NCI-H1694 treated with DMSO at 0.1 percent for 48 hours (cell line): ENCODE measurements at regions not wholly inside any gene's neighbourhood (a gene's known extent, or its start where the extent isn't known, plus 50 kb on each side); places are given as distances from the start of the nearest gene placed in this dataset.

Source experiments
- DNase-seq: peaks from one replicate; lab custom pipeline; 2025; lab: John Stamatoyannopoulos, UW

GRCh38 chr14:85788470-85789233 is 258.7 kb downstream of the FLRT2 start:
- DNase-seq, result no peak

DNA sequence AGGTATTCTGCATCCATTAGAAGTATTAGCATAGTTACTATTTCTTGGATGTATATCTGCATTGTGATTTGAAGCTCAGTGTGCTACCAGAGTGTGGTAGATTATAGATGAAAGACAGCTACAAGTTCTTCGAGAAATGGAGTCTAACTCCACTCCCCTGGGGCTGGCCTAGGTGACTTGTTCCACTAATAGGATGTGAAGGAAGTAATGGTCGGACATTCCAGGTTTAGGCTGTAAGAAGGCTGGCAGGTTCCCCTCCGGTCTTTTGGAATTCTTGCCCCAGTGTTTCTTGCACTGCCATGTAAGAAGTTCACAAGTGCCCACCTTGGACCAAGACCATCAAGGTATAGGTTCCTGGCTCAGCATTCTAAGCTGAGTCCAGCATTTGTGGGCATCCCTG is 236.4 kb downstream of the FLRT2 start:
- DNase-seq, result no peak

GRCh38 chr14:85764822-85765221 is 234.9 kb downstream of the FLRT2 start:
- no peak for DNase-seq

DNA sequence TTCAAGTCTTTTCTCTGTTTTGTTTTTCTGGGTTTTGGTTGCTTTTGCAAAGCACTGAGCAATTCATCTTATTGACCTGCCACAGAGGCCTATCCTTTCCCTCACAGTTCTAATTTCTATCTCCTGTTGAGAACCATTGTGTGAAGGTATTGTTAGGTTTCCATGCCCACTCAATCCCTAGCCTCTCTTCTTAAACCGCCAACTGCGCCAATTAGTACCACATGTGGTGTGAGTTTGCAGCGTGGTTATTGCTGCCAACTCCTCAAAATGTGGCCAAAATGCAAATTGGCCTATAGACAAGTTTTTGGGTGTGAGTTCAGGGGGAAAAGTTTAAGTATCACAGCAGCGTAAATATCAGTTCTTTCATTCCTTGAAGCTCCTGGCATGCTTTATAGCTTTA is 232.6 kb downstream of the FLRT2 start:
- no peak for DNase-seq

DNA sequence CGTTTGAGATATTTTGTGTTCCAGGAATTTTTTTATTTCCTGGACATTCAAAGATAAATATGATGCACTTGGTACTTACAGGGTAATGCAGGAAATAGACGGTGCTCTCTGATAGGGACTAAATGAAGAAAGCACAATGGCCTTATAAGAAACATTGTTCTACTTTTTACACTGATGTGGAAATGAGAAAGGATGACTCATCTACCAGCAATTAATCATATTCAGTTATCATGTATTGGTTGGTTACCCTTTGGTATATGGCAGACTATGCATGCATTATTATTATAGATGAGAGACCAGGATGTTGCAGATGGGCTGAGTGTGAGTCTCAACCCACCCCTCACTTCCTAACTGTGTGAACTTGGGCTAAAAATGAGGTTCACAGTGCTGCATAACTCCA is 222.2 kb downstream of the FLRT2 start:
- DNase-seq, result no peak

GRCh38 chr14:85744573-85744972 is 214.6 kb downstream of the FLRT2 start:
- DNase-seq, result no peak

GRCh38 chr14:85732031-85732430 is 202.1 kb downstream of the FLRT2 start:
- no peak for DNase-seq

DNA sequence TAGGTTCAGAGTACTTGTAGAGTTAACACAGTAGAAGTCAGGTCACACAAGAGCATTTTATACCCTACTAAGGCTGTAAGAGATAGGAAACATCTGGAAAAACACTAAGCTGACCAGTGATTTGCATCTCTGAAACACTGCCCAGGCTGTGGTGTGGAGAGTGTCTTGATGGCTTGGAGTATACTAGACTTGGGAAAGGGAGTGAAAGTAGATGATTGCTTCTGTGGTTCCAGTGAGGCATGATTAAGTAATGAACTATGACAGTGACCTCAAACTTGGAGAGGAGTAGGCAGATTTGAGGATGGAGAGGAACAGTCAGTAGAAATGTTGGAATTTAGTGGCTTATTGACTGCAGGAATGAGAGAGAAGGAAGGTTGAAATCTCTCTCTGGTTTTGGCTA is 201.2 kb downstream of the FLRT2 start:
- no peak for DNase-seq

DNA sequence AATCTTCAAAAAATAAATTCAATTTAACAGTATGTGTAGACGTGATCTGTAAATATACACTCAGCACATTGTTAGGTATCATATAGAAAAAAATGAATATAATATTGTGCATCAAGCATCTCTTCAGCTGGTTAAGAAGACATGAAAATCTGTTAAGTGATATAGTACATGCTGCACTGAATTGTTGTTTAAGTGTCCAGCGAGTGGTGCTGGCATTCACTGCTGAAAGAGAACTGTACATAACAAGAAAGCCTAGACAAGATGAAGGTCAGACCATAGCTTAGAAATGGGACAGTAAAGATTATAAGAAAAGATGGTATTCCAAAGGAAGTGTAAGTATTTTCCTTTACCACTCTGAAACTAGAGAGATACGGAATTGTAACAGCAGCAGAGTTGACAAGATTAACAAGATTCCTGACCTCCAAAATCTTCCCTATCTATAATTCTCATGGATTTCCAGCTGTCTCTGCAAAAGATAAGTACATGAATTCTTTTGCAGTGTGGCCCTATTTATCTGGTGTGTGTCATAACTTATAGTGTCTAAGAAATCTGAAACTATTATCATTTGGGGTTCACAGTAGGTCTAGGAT is 198.6 kb downstream of the FLRT2 start:
- no peak for DNase-seq

- DNase-seq, result no peak
Measured at GRCh38 chr14:85714069-85714468, 184.1 kb downstream of the FLRT2 start.

DNA sequence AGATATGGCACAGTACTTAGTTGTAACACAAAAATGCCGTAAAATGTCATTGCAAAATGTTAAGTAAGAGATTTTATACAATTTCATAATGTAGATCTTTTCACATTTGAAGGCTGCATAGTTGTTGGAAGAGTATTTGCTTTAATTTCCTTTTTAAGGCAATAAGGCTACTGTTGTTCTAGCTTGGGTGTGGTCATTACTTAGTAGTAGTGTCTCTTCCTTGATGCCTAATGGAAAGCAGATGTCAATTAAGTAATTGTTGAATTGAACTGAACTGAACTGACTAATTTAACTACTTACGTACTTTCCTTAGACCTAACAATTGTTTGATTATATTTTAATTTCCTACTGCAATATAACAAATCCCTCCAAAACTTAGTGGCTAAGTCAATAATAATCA is 181.7 kb downstream of the FLRT2 start:
- no peak for DNase-seq
